ENCODE measurements at regions not wholly inside any gene's neighbourhood (a gene's known extent, or its start where the extent isn't known, plus 50 kb on each side); places are given as distances from the start of the nearest gene placed in this dataset.

DNA sequence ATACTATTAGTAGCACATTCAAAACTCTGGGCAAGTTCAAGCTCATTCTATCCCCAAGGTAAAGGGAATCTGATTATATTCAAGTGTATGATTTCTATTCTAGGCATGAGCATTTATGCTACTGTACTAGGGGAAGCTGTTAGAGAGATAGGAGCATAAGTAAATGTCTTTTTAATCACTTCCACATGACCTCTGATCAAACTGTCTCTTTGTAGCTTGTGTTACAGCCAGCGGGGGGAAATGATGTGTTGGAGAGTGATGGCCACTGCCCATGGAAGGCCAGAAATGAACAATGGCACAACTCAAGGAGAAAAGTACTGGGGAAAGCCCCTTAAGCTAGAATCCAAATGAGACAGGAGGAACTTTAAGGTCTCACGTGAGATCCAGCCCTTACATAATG lies 894.9 kb upstream of the CDH2 start:
- Histone ChIP-seq H3K27me3 (replicated peaks; ENCODE audit: insufficient read depth, low read depth, low read length, poor library complexity) (peaks cover 5% of the 10 kb centered on the region), H3K36me3 (ENCODE audit: insufficient read depth, low read length, poor library complexity, severe bottlenecking) (no peaks in the 10 kb centered on the region), H3K9me3 (ENCODE audit: low read depth, low read length, poor library complexity, severe bottlenecking) (no peaks in the 10 kb centered on the region), H3K27ac (ENCODE audit: low read depth, low read length, poor library complexity, severe bottlenecking) (no peak overlapping the region), H3K4me1 (ENCODE audit: insufficient read depth, low read length, poor library complexity, severe bottlenecking) (no peaks in the 10 kb centered on the region), H3K4me3 (ENCODE audit: low read depth, low read length, poor library complexity, severe bottlenecking) (no peak overlapping the region)
- DNase-seq (ENCODE audit: low spot score), result no peak
- ChIA-PET POLR2A (ENCODE audit: low non-redundant PET) (no interaction called here), CTCF (no interaction called here)
- TF ChIP-seq EZH2 (IDR thresholded peaks at IDR 0.05; ENCODE audit: borderline replicate concordance, low read depth, low read length, poor library complexity, severe bottlenecking), result no peak
- TF ChIP-seq CTCF (conservative IDR thresholded peaks at IDR 0.05; ENCODE audit: low read depth, low read length), result no peak
- intact Hi-C loops (cut with micrococcal nuclease; ENCODE audit: unreplicated experiment), result no loop called here
- BruUV-seq (replicated peaks), result no TSS peak

DNA sequence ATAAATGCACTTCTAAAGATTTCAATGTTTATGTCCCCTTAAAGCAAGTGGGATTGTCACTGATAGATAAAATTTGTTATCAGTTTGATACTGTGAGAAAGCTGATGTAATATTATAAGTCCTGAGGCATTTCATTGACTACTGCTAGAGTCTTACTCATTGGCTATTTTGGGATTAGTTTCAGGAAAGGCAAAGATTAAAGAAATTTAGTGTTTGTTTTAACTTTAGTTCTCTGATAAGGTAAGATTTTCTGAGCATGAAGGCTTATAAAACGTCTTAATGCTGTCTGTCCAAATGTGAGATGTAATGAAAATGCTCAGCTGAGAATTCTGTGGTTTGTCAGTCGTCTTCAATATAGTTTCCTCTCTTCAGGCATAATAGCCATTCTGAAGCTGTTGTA lies 886.4 kb upstream of the CDH2 start:
- H3K9me3 ChIP-seq (ENCODE audit: low read depth, low read length, poor library complexity, severe bottlenecking), result no peaks in the 10 kb centered on the region
- no TSS peak for BruUV-seq (replicated peaks)
- intact Hi-C loops (cut with micrococcal nuclease; ENCODE audit: unreplicated experiment), result no loop called here
- no peaks in the 10 kb centered on the region for H3K4me1 ChIP-seq (ENCODE audit: insufficient read depth, low read length, poor library complexity, severe bottlenecking)
- POLR2A ChIA-PET (ENCODE audit: low non-redundant PET), result no interaction called here
- no peak for DNase-seq (ENCODE audit: low spot score)
- CTCF ChIA-PET, result no interaction called here
- H3K4me3 ChIP-seq (ENCODE audit: low read depth, low read length, poor library complexity, severe bottlenecking), result no peak overlapping the region
- no peak for TF ChIP-seq EZH2 (IDR thresholded peaks at IDR 0.05; ENCODE audit: borderline replicate concordance, low read depth, low read length, poor library complexity, severe bottlenecking)
- no peak for TF ChIP-seq CTCF (conservative IDR thresholded peaks at IDR 0.05; ENCODE audit: low read depth, low read length)
- no peak overlapping the region for H3K27ac ChIP-seq (ENCODE audit: low read depth, low read length, poor library complexity, severe bottlenecking)
- H3K36me3 ChIP-seq (ENCODE audit: insufficient read depth, low read length, poor library complexity, severe bottlenecking), result no peaks in the 10 kb centered on the region
- no peaks in the 10 kb centered on the region for H3K27me3 ChIP-seq (replicated peaks; ENCODE audit: insufficient read depth, low read depth, low read length, poor library complexity)

DNA sequence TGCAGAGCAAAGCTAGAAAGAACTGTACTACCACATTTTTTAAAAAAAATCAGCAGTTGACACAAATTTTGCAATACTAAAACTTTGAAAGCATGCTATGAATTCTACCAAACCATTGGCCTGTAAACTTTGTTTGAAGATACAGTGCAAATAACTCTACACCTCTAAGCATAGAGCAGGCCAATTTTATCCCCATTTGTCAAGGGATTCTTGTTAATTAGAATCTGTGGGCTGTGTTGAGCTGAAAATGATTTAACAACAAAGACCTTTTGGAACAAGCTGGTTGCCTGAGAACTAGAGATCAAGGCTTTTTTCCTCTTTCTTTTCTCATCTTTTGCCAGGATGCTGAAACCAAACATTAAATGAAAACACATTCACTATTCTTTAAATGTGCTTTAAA lies 886.0 kb upstream of the CDH2 start:
- BruUV-seq (replicated peaks), result no TSS peak
- no peak for DNase-seq (ENCODE audit: low spot score)
- no peaks in the 10 kb centered on the region for H3K9me3 ChIP-seq (ENCODE audit: low read depth, low read length, poor library complexity, severe bottlenecking)
- H3K27me3 ChIP-seq (replicated peaks; ENCODE audit: insufficient read depth, low read depth, low read length, poor library complexity), result no peaks in the 10 kb centered on the region
- ChIA-PET POLR2A (ENCODE audit: low non-redundant PET) (no interaction called here), CTCF (no interaction called here)
- H3K4me1 ChIP-seq (ENCODE audit: insufficient read depth, low read length, poor library complexity, severe bottlenecking), result no peaks in the 10 kb centered on the region
- H3K27ac ChIP-seq (ENCODE audit: low read depth, low read length, poor library complexity, severe bottlenecking), result no peak overlapping the region
- no peak for TF ChIP-seq CTCF (conservative IDR thresholded peaks at IDR 0.05; ENCODE audit: low read depth, low read length)
- TF ChIP-seq EZH2 (IDR thresholded peaks at IDR 0.05; ENCODE audit: borderline replicate concordance, low read depth, low read length, poor library complexity, severe bottlenecking), result no peak
- H3K36me3 ChIP-seq (ENCODE audit: insufficient read depth, low read length, poor library complexity, severe bottlenecking), result no peaks in the 10 kb centered on the region
- no peak overlapping the region for H3K4me3 ChIP-seq (ENCODE audit: low read depth, low read length, poor library complexity, severe bottlenecking)
- intact Hi-C loops (cut with micrococcal nuclease; ENCODE audit: unreplicated experiment), result no loop called here

Measured in A673 (cell line).